Upper lobe of left lung (tissue), 4 donors: ENCODE measurements at regions not wholly inside any gene's neighbourhood (a gene's known extent, or its start where the extent isn't known, plus 50 kb on each side); places are given as distances from the start of the nearest gene placed in this dataset.

Source experiments
- CTCF ChIP-seq, 6 experiments: fragments of 450-650 bp in 4 of 6; fragments of 200-600 bp in 2 of 6; sonication (generic) in 2 of 6; IDR thresholded peaks; one replicate each; pipeline ENCODE4 v1.5.1; 2016 to 2019; ENCODE audit warnings: antibody characterized with exemption in 6 of 6
- POLR2A ChIP-seq, 4 donors: fragments of 450-650 bp; IDR thresholded peaks; one replicate each; pipeline ENCODE4 v1.5.1; 2016 to 2017; ENCODE audit warnings: antibody characterized with exemption in 4 of 4, mild to moderate bottlenecking in 2 of 4
- POLR2AphosphoS5 ChIP-seq, 2 donors: sonication (generic); formaldehyde crosslinking; IDR thresholded peaks; one replicate each; pipeline ENCODE4 v1.5.1; 2017; ENCODE audit warnings: antibody characterized with exemption in 2 of 2

- TF ChIP-seq CTCF (IDR thresholded peaks at IDR 0.05), result no peak
- no peak for TF ChIP-seq POLR2A (IDR thresholded peaks at IDR 0.05)
- TF ChIP-seq POLR2AphosphoS5 (IDR thresholded peaks at IDR 0.05), result no peak
These were observed 110.8 kb upstream of the KAZN start for GRCh38 chr1:14487671-14488070.
